ENCODE measurements at regions not wholly inside any gene's neighbourhood (a gene's known extent, or its start where the extent isn't known, plus 50 kb on each side); places are given as distances from the start of the nearest gene placed in this dataset.

GRCh38 chr18:41690332-41691127, 264.5 kb upstream of the PIK3C3 start:
- TF ChIP-seq CTCF (IDR thresholded peaks at IDR 0.05) (no peak), EZH2phosphoT487 (IDR thresholded peaks at IDR 0.05) (no peak), EZH2 (IDR thresholded peaks at IDR 0.05) (no peak)
- Mint-ChIP-seq H3K36me3 (no peaks in the 10 kb centered on the region), H3K27ac (no peak overlapping the region), H3K4me3 (no peak overlapping the region), H3K4me1 (no peaks in the 10 kb centered on the region), H3K9me3 (no peaks in the 10 kb centered on the region), H3K27me3 (ENCODE audit: insufficient read depth, low read depth) (peaks cover 2% of the 10 kb centered on the region)
- Histone ChIP-seq H3K9ac (no peak overlapping the region), H3F3A (ENCODE audit: low read depth) (no peaks in the 10 kb centered on the region), H2AFZ (replicated peaks) (peak overlapping the region; percentile 7), H3K27me3 (no peaks in the 10 kb centered on the region), H3K79me2 (ENCODE audit: low read depth) (no peaks in the 10 kb centered on the region), H3K36me3 (no peaks in the 10 kb centered on the region), H3K9me3 (ENCODE audit: low read depth) (no peaks in the 10 kb centered on the region), H3K4me3 (no peak overlapping the region), H3K27ac (no peak overlapping the region), H3K4me1 (no peaks in the 10 kb centered on the region), H3K4me2 (no peak overlapping the region), H4K20me1 (ENCODE audit: low read depth) (no peaks in the 10 kb centered on the region)
- DNase-seq (ENCODE audit: low spot score), result no peak

GRCh38 chr18:41687138-41687537, 267.9 kb upstream of the PIK3C3 start:
- Histone ChIP-seq H3K4me3 (no peak overlapping the region), H3K9me3 (ENCODE audit: low read depth) (no peaks in the 10 kb centered on the region), H3K9ac (no peak overlapping the region), H3K4me2 (no peak overlapping the region), H3F3A (ENCODE audit: low read depth) (no peaks in the 10 kb centered on the region), H3K4me1 (no peaks in the 10 kb centered on the region), H2AFZ (replicated peaks) (no peak overlapping the region), H3K27me3 (no peaks in the 10 kb centered on the region), H4K20me1 (ENCODE audit: low read depth) (no peaks in the 10 kb centered on the region), H3K36me3 (no peaks in the 10 kb centered on the region), H3K79me2 (ENCODE audit: low read depth) (no peaks in the 10 kb centered on the region), H3K27ac (no peak overlapping the region)
- Mint-ChIP-seq H3K27me3 (ENCODE audit: insufficient read depth, low read depth) (peaks cover 2% of the 10 kb centered on the region), H3K9me3 (no peaks in the 10 kb centered on the region), H3K4me3 (no peak overlapping the region), H3K36me3 (no peaks in the 10 kb centered on the region), H3K27ac (no peak overlapping the region), H3K4me1 (no peaks in the 10 kb centered on the region)
- TF ChIP-seq EZH2phosphoT487 (IDR thresholded peaks at IDR 0.05), result no peak
- TF ChIP-seq CTCF (IDR thresholded peaks at IDR 0.05), result no peak
- TF ChIP-seq EZH2 (IDR thresholded peaks at IDR 0.05), result no peak
- no peak for DNase-seq (ENCODE audit: low spot score)

- Histone ChIP-seq H3K4me1 (no peaks in the 10 kb centered on the region), H4K20me1 (ENCODE audit: low read depth) (no peaks in the 10 kb centered on the region), H3K9ac (no peak overlapping the region), H3K4me3 (no peak overlapping the region), H2AFZ (replicated peaks) (no peak overlapping the region), H3K4me2 (no peak overlapping the region), H3F3A (ENCODE audit: low read depth) (no peaks in the 10 kb centered on the region), H3K36me3 (no peaks in the 10 kb centered on the region), H3K27ac (no peak overlapping the region), H3K27me3 (no peaks in the 10 kb centered on the region), H3K9me3 (ENCODE audit: low read depth) (no peaks in the 10 kb centered on the region), H3K79me2 (ENCODE audit: low read depth) (no peaks in the 10 kb centered on the region)
- no peaks in the 10 kb centered on the region for H3K4me1 Mint-ChIP-seq
- no peaks in the 10 kb centered on the region for H3K36me3 Mint-ChIP-seq
- H3K27me3 Mint-ChIP-seq (ENCODE audit: insufficient read depth, low read depth), result no peaks in the 10 kb centered on the region
- H3K27ac Mint-ChIP-seq, result no peak overlapping the region
- TF ChIP-seq EZH2 (IDR thresholded peaks at IDR 0.05), result no peak
- TF ChIP-seq CTCF (IDR thresholded peaks at IDR 0.05), result no peak
- TF ChIP-seq EZH2phosphoT487 (IDR thresholded peaks at IDR 0.05), result no peak
- no peak overlapping the region for H3K4me3 Mint-ChIP-seq
- H3K9me3 Mint-ChIP-seq, result no peaks in the 10 kb centered on the region
- DNase-seq (ENCODE audit: low spot score), result no peak
Observed at GRCh38 chr18:41681138-41681880, 273.7 kb upstream of the PIK3C3 start.
